SK-N-SH (cell line): ENCODE measurements at regions not wholly inside any gene's neighbourhood (a gene's known extent, or its start where the extent isn't known, plus 50 kb on each side); places are given as distances from the start of the nearest gene placed in this dataset.

Experiments used
- CTCF ChIA-PET: fragments of 300-600, 350-600 bp; formaldehyde crosslinking; extraction: SDS; loops from one replicate; lab custom pipeline; 2021; lab: Yijun Ruan, JAX
- POLR2A ChIA-PET: fragments of 350-600 bp; sonication (Branson Sonifier 250); formaldehyde crosslinking; extraction: SDS; loops from one replicate; lab custom pipeline; 2020; ENCODE audit warnings: antibody characterized with exemption, inconsistent platforms; lab: Yijun Ruan, JAX
- DNase-seq: peaks from one replicate; pipeline ENCODE4 v3.0.0; 2012
- H2AFZ ChIP-seq: fragments of 200-600 bp; sonication (generic); 2 replicates; pipeline ENCODE4 v1.8.1; 2016; ENCODE audit warnings: antibody characterized with exemption, mild to moderate bottlenecking, low read depth
- H3F3A ChIP-seq: fragments of 200-600 bp; sonication (generic); replicated peaks from 2 replicates; pipeline ENCODE3; 2016; ENCODE audit warnings: antibody characterized with exemption, mild to moderate bottlenecking; ENCODE audit not compliant: insufficient read depth
- H3K27ac ChIP-seq, 2 experiments: fragments of 200-500 bp in 1 of 2; fragments of 200-600 bp in 1 of 2; sonication (Bioruptor generic) in 1 of 2; sonication (generic), shearing (Covaris generic) in 1 of 2; 2 replicates each; pipeline versions ENCODE4 v1.5.1 to v1.6.1; 2014 to 2016; ENCODE audit warnings: low read depth in 2 of 2, inconsistent platforms in 1 of 2, low read length in 1 of 2, mild to moderate bottlenecking in 1 of 2, mixed read lengths in 1 of 2
- H3K27me3 ChIP-seq: fragments of 200-600 bp; sonication (generic), shearing (Covaris generic); 2 replicates; pipeline ENCODE4 v1.6.1; 2016; ENCODE audit warnings: mixed run types; ENCODE audit not compliant: insufficient read depth
- H3K36me3 ChIP-seq, 2 experiments: fragments of 200-500 bp in 1 of 2; fragments of 200-600 bp in 1 of 2; sonication (Bioruptor generic) in 1 of 2; sonication (generic) in 1 of 2; replicated peaks in 1 of 2; 2 replicates each; pipeline versions ENCODE3 to v1.5.1; 2014 to 2016; ENCODE audit warnings: low read length in 1 of 2, mild to moderate bottlenecking in 1 of 2; ENCODE audit not compliant: insufficient read depth in 2 of 2, control insufficient read depth in 1 of 2
- H3K4me1 ChIP-seq, 2 experiments: fragments of 200-500 bp in 1 of 2; fragments of 200-600 bp in 1 of 2; sonication (Bioruptor generic) in 1 of 2; sonication (generic), shearing (Covaris generic) in 1 of 2; 2 replicates each; pipeline versions ENCODE4 v1.5.1 to v1.6.1; 2014 to 2016; ENCODE audit warnings: low read depth in 1 of 2, low read length in 1 of 2, mixed run types in 1 of 2; ENCODE audit not compliant: insufficient read depth in 2 of 2, control insufficient read depth in 1 of 2
- H3K4me2 ChIP-seq: fragments of 200-600 bp; sonication (generic), shearing (Covaris generic); 2 replicates; pipeline ENCODE4 v1.6.1; 2017; ENCODE audit warnings: mixed run types
- H3K4me3 ChIP-seq, 2 experiments: fragments of 200-500 bp in 1 of 2; fragments of 200-600 bp in 1 of 2; sonication (Bioruptor generic) in 1 of 2; sonication (generic), shearing (Covaris generic) in 1 of 2; 2 replicates each; pipeline versions ENCODE4 v1.5.1 to v1.8.1; 2014 to 2016; ENCODE audit warnings: low read depth in 2 of 2, inconsistent platforms in 1 of 2, low read length in 1 of 2, mild to moderate bottlenecking in 1 of 2, mixed read lengths in 1 of 2, moderate library complexity in 1 of 2
- H3K79me2 ChIP-seq: fragments of 200-600 bp; sonication (generic); 2 replicates; pipeline ENCODE4 v1.8.1; 2017; ENCODE audit warnings: mild to moderate bottlenecking; ENCODE audit not compliant: insufficient read depth
- H3K9ac ChIP-seq: fragments of 200-600 bp; sonication (generic); 2 replicates; pipeline ENCODE4 v1.6.1; 2017; ENCODE audit warnings: mixed run types
- H3K9me2 ChIP-seq: fragments of 200-600 bp; sonication (generic); 2 replicates; pipeline ENCODE4 v1.6.1; 2017; ENCODE audit warnings: mixed run types
- H3K9me3 ChIP-seq: fragments of 200-600 bp; sonication (generic); 2 replicates; pipeline ENCODE4 v1.6.1; 2017; ENCODE audit warnings: mixed run types, mild to moderate bottlenecking, moderate library complexity
- H4K20me1 ChIP-seq: fragments of 200-600 bp; sonication (generic); 2 replicates; pipeline ENCODE4 v1.6.1; 2017; ENCODE audit warnings: mild to moderate bottlenecking, mixed run types; ENCODE audit not compliant: insufficient read depth
- CHD2 ChIP-seq: fragments of 150-350 bp; IDR thresholded peaks from 2 replicates; pipeline ENCODE4 v1.6.1; 2018; ENCODE audit warnings: low read length; ENCODE audit not compliant: partially characterized antibody
- FOXJ3 ChIP-seq: sonication (generic); formaldehyde crosslinking; IDR thresholded peaks from 2 replicates; pipeline ENCODE4 v1.5.1; 2020; ENCODE audit warnings: mild to moderate bottlenecking, missing genetic modification reagents
- GABPA ChIP-seq: IDR thresholded peaks from 2 replicates; pipeline ENCODE4 v1.4.0; 2012; ENCODE audit warnings: low read depth, mild to moderate bottlenecking
- JUND ChIP-seq: IDR thresholded peaks from 2 replicates; pipeline ENCODE4 v1.4.0; 2012
- MEF2A ChIP-seq: IDR thresholded peaks from 2 replicates; pipeline ENCODE4 v1.4.0; 2012; ENCODE audit warnings: low read depth, borderline replicate concordance
- MXI1 ChIP-seq: IDR thresholded peaks from 2 replicates; pipeline ENCODE4 v1.6.1; 2012; ENCODE audit warnings: mild to moderate bottlenecking, low read depth, low read length, improper control_type of control experiment
- RAD21 ChIP-seq: IDR thresholded peaks from 2 replicates; pipeline ENCODE4 v1.6.1; 2012; ENCODE audit warnings: mild to moderate bottlenecking, low read length
- SIN3A ChIP-seq: IDR thresholded peaks from 2 replicates; pipeline ENCODE4 v1.6.1; 2012; ENCODE audit warnings: low read depth, mild to moderate bottlenecking, low read length, moderate library complexity, borderline replicate concordance
- TCF12 ChIP-seq: IDR thresholded peaks from 2 replicates; pipeline ENCODE4 v1.4.0; 2012
- TEAD4 ChIP-seq: IDR thresholded peaks from 2 replicates; pipeline ENCODE4 v1.4.0; 2012; ENCODE audit warnings: mild to moderate bottlenecking, borderline replicate concordance; ENCODE audit not compliant: insufficient read depth
- WGBS: methylation state at CpG from one replicate; pipeline ENCODE4 v1.1.6; 2017; ENCODE audit warnings: low lambda C conversion rate; 5-methylcytosine and 5-hydroxymethylcytosine counted together
- TF ChIP-seq, protein P1 (sequence below): IDR thresholded peaks from 2 replicates; pipeline ENCODE4 v1.4.0; 2012; ENCODE audit warnings: low read depth, borderline replicate concordance
- TF ChIP-seq, protein P2 (sequence below): fragments of 150-350 bp; IDR thresholded peaks from 2 replicates; pipeline ENCODE4 v1.6.1; 2016; ENCODE audit warnings: mild to moderate bottlenecking, low read depth, low read length
- TF ChIP-seq, protein P3 (sequence below): fragments of 150-350 bp; IDR thresholded peaks from 2 replicates; pipeline ENCODE4 v1.6.1; 2017; ENCODE audit warnings: antibody characterized with exemption, low read length, low read depth, borderline replicate concordance
- TF ChIP-seq, protein P4 (sequence below): fragments of 200-600 bp; sonication (generic); IDR thresholded peaks from 2 replicates; pipeline ENCODE4 v1.6.1; 2017; ENCODE audit warnings: antibody characterized with exemption, mild to moderate bottlenecking, moderate library complexity

DNA sequence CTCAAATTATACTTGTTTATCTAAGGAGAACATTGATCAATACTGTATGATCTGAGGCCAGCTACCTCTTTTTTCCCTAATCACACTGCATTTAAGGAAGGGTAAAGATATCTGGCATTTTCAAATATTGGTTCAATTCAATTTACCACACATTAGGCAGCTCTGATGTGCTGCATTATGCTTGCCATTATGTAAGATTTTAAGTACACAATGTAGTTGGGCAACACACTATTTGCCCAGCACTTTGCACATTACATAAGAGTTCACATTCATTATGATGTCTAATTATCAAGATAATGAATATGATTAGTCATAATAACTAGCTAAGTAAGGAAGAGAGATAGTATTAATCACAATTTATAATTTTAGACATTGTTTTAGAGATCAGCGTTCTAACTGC lies 196.3 kb downstream of the BCHE start:
- Histone ChIP-seq H3K4me2 (no peak overlapping the region), H3K27ac (no peak overlapping the region), H3K4me1 (peaks cover 0 to 19% of the 10 kb centered on the region in 2 experiments; a peak in 2 of 4 replicates), H3K79me2 (no peaks in the 10 kb centered on the region), H3K9me3 (no peaks in the 10 kb centered on the region), H3K27me3 (no peaks in the 10 kb centered on the region), H3K4me3 (no peak overlapping the region), H3K36me3 (no peaks in the 10 kb centered on the region), H3F3A (peaks cover 16% of the 10 kb centered on the region), H3K9me2 (no peaks in the 10 kb centered on the region), H2AFZ (no peak overlapping the region), H4K20me1 (no peaks in the 10 kb centered on the region), H3K9ac (no peak overlapping the region)
- 21% methylated on average over 1 of the region's 1 CpG for WGBS
- ChIA-PET POLR2A (no interaction called here), CTCF (no interaction called here)
- no peak for DNase-seq
- TF ChIP-seq TEAD4: no peak
- no peak for TF ChIP-seq RAD21
- no peak for TF ChIP-seq JUND
- TF ChIP-seq, protein P1, sequence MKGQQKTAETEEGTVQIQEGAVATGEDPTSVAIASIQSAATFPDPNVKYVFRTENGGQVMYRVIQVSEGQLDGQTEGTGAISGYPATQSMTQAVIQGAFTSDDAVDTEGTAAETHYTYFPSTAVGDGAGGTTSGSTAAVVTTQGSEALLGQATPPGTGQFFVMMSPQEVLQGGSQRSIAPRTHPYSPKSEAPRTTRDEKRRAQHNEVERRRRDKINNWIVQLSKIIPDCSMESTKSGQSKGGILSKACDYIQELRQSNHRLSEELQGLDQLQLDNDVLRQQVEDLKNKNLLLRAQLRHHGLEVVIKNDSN: no peak
- no peak for TF ChIP-seq MEF2A
- TF ChIP-seq GABPA: no peak
- TF ChIP-seq, protein P2, sequence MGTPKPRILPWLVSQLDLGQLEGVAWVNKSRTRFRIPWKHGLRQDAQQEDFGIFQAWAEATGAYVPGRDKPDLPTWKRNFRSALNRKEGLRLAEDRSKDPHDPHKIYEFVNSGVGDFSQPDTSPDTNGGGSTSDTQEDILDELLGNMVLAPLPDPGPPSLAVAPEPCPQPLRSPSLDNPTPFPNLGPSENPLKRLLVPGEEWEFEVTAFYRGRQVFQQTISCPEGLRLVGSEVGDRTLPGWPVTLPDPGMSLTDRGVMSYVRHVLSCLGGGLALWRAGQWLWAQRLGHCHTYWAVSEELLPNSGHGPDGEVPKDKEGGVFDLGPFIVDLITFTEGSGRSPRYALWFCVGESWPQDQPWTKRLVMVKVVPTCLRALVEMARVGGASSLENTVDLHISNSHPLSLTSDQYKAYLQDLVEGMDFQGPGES: no peak
- no peak for TF ChIP-seq SIN3A

DNA sequence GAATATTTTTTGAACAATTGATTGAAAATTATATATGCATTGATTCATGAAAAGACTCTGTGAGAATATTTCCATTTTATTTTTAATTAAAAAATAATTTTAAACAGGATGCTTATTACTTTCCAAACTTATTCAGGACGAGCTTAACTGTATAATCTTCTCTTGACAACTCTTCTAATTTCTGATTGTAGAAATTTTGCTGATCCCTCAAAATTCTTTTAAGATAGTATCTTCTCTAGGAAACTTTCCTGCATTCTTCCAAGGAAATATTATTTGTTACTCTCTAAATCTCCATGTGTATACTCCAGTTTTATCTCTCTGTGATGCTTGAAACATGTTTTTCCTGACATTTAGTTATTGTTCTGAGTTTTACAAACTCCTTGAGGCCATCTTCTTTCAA lies 197.2 kb downstream of the BCHE start:
- Histone ChIP-seq H3K4me1 (peaks cover 0 to 19% of the 10 kb centered on the region in 2 experiments; a peak in 2 of 4 replicates), H3K9me2 (no peaks in the 10 kb centered on the region), H3K27me3 (no peaks in the 10 kb centered on the region), H3K4me3 (no peak overlapping the region), H3K9ac (no peak overlapping the region), H3K9me3 (no peaks in the 10 kb centered on the region), H3K4me2 (no peak overlapping the region), H2AFZ (no peak overlapping the region), H4K20me1 (no peaks in the 10 kb centered on the region), H3K27ac (no peak overlapping the region), H3F3A (peaks cover 16% of the 10 kb centered on the region), H3K79me2 (no peaks in the 10 kb centered on the region), H3K36me3 (no peaks in the 10 kb centered on the region)
- TF ChIP-seq, protein P3, sequence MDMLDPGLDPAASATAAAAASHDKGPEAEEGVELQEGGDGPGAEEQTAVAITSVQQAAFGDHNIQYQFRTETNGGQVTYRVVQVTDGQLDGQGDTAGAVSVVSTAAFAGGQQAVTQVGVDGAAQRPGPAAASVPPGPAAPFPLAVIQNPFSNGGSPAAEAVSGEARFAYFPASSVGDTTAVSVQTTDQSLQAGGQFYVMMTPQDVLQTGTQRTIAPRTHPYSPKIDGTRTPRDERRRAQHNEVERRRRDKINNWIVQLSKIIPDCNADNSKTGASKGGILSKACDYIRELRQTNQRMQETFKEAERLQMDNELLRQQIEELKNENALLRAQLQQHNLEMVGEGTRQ: no peak
- TF ChIP-seq FOXJ3 (CRISPR knock-in tag): no peak
- no peak for TF ChIP-seq MXI1
- TF ChIP-seq CHD2: no peak
- no peak for TF ChIP-seq TCF12
- TF ChIP-seq, protein P4, sequence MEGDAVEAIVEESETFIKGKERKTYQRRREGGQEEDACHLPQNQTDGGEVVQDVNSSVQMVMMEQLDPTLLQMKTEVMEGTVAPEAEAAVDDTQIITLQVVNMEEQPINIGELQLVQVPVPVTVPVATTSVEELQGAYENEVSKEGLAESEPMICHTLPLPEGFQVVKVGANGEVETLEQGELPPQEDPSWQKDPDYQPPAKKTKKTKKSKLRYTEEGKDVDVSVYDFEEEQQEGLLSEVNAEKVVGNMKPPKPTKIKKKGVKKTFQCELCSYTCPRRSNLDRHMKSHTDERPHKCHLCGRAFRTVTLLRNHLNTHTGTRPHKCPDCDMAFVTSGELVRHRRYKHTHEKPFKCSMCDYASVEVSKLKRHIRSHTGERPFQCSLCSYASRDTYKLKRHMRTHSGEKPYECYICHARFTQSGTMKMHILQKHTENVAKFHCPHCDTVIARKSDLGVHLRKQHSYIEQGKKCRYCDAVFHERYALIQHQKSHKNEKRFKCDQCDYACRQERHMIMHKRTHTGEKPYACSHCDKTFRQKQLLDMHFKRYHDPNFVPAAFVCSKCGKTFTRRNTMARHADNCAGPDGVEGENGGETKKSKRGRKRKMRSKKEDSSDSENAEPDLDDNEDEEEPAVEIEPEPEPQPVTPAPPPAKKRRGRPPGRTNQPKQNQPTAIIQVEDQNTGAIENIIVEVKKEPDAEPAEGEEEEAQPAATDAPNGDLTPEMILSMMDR: no peak
- ChIA-PET CTCF (no interaction called here), POLR2A (no interaction called here)
- no peak for DNase-seq
- WGBS: 10% methylated on average over 1 of the region's 1 CpG
